ENCODE measurements at regions not wholly inside any gene's neighbourhood (a gene's known extent, or its start where the extent isn't known, plus 50 kb on each side); places are given as distances from the start of the nearest gene placed in this dataset.

- no peaks in the 10 kb centered on the region for H3K4me1 Mint-ChIP-seq
- no peak overlapping the region for H3K27ac Mint-ChIP-seq (ENCODE audit: unreplicated experiment)
- TF ChIP-seq CTCF (conservative IDR thresholded peaks at IDR 0.05) = no peak
- H3K9me3 Mint-ChIP-seq = no peaks in the 10 kb centered on the region
- no peak overlapping the region for H3K4me3 Mint-ChIP-seq
- H3K36me3 Mint-ChIP-seq (ENCODE audit: low read depth) = no peaks in the 10 kb centered on the region
- no peaks in the 10 kb centered on the region for H3K27me3 Mint-ChIP-seq (ENCODE audit: low read depth)
- DNase-seq (ENCODE audit: low read depth, low spot score) = no peak
Observed at GRCh38 chr20:17036541-17036940, 190.3 kb upstream of the PCSK2 start.

- no peak for DNase-seq (ENCODE audit: low read depth, low spot score)
- no peaks in the 10 kb centered on the region for H3K4me1 Mint-ChIP-seq
- TF ChIP-seq CTCF (conservative IDR thresholded peaks at IDR 0.05) = no peak
- no peak overlapping the region for H3K4me3 Mint-ChIP-seq
- H3K9me3 Mint-ChIP-seq = no peaks in the 10 kb centered on the region
- no peak overlapping the region for H3K27ac Mint-ChIP-seq (ENCODE audit: unreplicated experiment)
- no peaks in the 10 kb centered on the region for H3K27me3 Mint-ChIP-seq (ENCODE audit: low read depth)
- H3K36me3 Mint-ChIP-seq (ENCODE audit: low read depth) = no peaks in the 10 kb centered on the region
Observed at GRCh38 chr20:17042122-17042521, 184.7 kb upstream of the PCSK2 start.

GRCh38 chr20:17043323-17043722 lies 183.5 kb upstream of the PCSK2 start:
- Mint-ChIP-seq H3K4me3 (no peak overlapping the region), H3K27me3 (ENCODE audit: low read depth) (no peaks in the 10 kb centered on the region)
- no peak for TF ChIP-seq CTCF (conservative IDR thresholded peaks at IDR 0.05)

GRCh38 chr20:17044891-17045290 lies 181.9 kb upstream of the PCSK2 start:
- no peak for DNase-seq (ENCODE audit: low read depth, low spot score)
- no peak overlapping the region for H3K27ac Mint-ChIP-seq (ENCODE audit: unreplicated experiment)
- H3K9me3 Mint-ChIP-seq = no peaks in the 10 kb centered on the region
- no peak for TF ChIP-seq CTCF (conservative IDR thresholded peaks at IDR 0.05)
- no peaks in the 10 kb centered on the region for H3K36me3 Mint-ChIP-seq (ENCODE audit: low read depth)
- H3K4me3 Mint-ChIP-seq = no peak overlapping the region
- no peaks in the 10 kb centered on the region for H3K27me3 Mint-ChIP-seq (ENCODE audit: low read depth)
- H3K4me1 Mint-ChIP-seq = no peaks in the 10 kb centered on the region

More at GRCh38 chr20:17043323-17043722, 183.5 kb upstream of the PCSK2 start:
- Mint-ChIP-seq H3K9me3 (no peaks in the 10 kb centered on the region), H3K27ac (ENCODE audit: unreplicated experiment) (no peak overlapping the region), H3K36me3 (ENCODE audit: low read depth) (no peaks in the 10 kb centered on the region), H3K4me1 (no peaks in the 10 kb centered on the region)
- no peak for DNase-seq (ENCODE audit: low read depth, low spot score)

- H3K27ac Mint-ChIP-seq (ENCODE audit: unreplicated experiment) = no peak overlapping the region
- peaks cover 9% of the 10 kb centered on the region for H3K9me3 Mint-ChIP-seq
- no peaks in the 10 kb centered on the region for H3K36me3 Mint-ChIP-seq (ENCODE audit: low read depth)
- no peaks in the 10 kb centered on the region for H3K4me1 Mint-ChIP-seq
- no peak for TF ChIP-seq CTCF (conservative IDR thresholded peaks at IDR 0.05)
- no peaks in the 10 kb centered on the region for H3K27me3 Mint-ChIP-seq (ENCODE audit: low read depth)
- H3K4me3 Mint-ChIP-seq = no peak overlapping the region
- DNase-seq (ENCODE audit: low read depth, low spot score) = no peak
Observed at GRCh38 chr20:17059465-17059864, 167.4 kb upstream of the PCSK2 start.

- Mint-ChIP-seq H3K27ac (ENCODE audit: unreplicated experiment) (no peak overlapping the region), H3K27me3 (ENCODE audit: low read depth) (no peaks in the 10 kb centered on the region), H3K4me3 (no peak overlapping the region), H3K36me3 (ENCODE audit: low read depth) (no peaks in the 10 kb centered on the region), H3K4me1 (no peaks in the 10 kb centered on the region), H3K9me3 (peaks cover 7% of the 10 kb centered on the region)
- TF ChIP-seq CTCF (conservative IDR thresholded peaks at IDR 0.05) = no peak
- DNase-seq (ENCODE audit: low read depth, low spot score) = no peak
Observed at GRCh38 chr20:17061715-17062114, 165.1 kb upstream of the PCSK2 start.
